H1 (cell line): ENCODE measurements at regions not wholly inside any gene's neighbourhood (a gene's known extent, or its start where the extent isn't known, plus 50 kb on each side); places are given as distances from the start of the nearest gene placed in this dataset.

Experiments
- CTCF ChIA-PET: fragments of 300-600 bp; sonication (Branson Sonifier 250); formaldehyde crosslinking; loops from one replicate; lab custom pipeline; 2021; ENCODE audit not compliant: partially characterized antibody; lab: Charles Lee
- POLR2A ChIA-PET: fragments of 300-600 bp; sonication (Branson Sonifier 250); formaldehyde crosslinking; loops from one replicate; lab custom pipeline; 2021; ENCODE audit warnings: inconsistent platforms; ENCODE audit not compliant: partially characterized antibody; lab: Charles Lee
- DNase-seq, 2 experiments: peaks; one replicate each; pipeline versions ENCODE4 v3.0.0 to v3.0.0-alpha.2; 2010 to 2022; ENCODE audit warnings: low spot score in 2 of 2, low read depth in 1 of 2, mixed read lengths in 1 of 2
- FAIRE-seq: peaks from 2 replicates; lab custom pipeline; 2011; peaks lifted over from hg19 to GRCh38; lab: Jason Lieb, UNC
- H2AFZ ChIP-seq: 2 replicates; pipeline ENCODE4 v1.8.1; 2012; ENCODE audit warnings: low read length, inconsistent platforms
- H2AK5ac ChIP-seq: 2 replicates; pipeline ENCODE4 v1.6.1; 2013; ENCODE audit warnings: low read depth, low read length
- H2BK120ac ChIP-seq: replicated peaks from 2 replicates; pipeline ENCODE3; 2013; ENCODE audit warnings: low read depth, low read length, inconsistent platforms
- H2BK12ac ChIP-seq: 2 replicates; pipeline ENCODE4 v1.6.1; 2013; ENCODE audit warnings: low read depth, low read length
- H2BK15ac ChIP-seq: 2 replicates; pipeline ENCODE4 v1.6.1; 2013; ENCODE audit warnings: low read length
- H2BK20ac ChIP-seq: 2 replicates; pipeline ENCODE4 v1.6.1; 2013; ENCODE audit warnings: low read length
- H2BK5ac ChIP-seq: 2 replicates; pipeline ENCODE4 v1.6.1; 2013; ENCODE audit warnings: low read depth, low read length
- H3K14ac ChIP-seq: 2 replicates; pipeline ENCODE4 v1.6.1; 2013; ENCODE audit warnings: inconsistent platforms; ENCODE audit not compliant: insufficient read length
- H3K18ac ChIP-seq: 2 replicates; pipeline ENCODE4 v1.6.1; 2013; ENCODE audit warnings: low read length; ENCODE audit errors: extremely low read depth
- H3K23ac ChIP-seq: 2 replicates; pipeline ENCODE4 v1.6.1; 2013; ENCODE audit warnings: inconsistent platforms; ENCODE audit not compliant: insufficient read length
- H3K23me2 ChIP-seq: 2 replicates; pipeline ENCODE4 v1.6.1; 2013; ENCODE audit warnings: low read depth, low read length
- H3K27ac ChIP-seq: 2 replicates; pipeline ENCODE4 v1.6.1; 2011; ENCODE audit warnings: low read depth, low read length, inconsistent platforms
- H3K27me3 ChIP-seq, 4 experiments: replicated peaks in 1 of 4; 1 replicate in 1 of 4; 2 replicates in 3 of 4; pipeline versions ENCODE4 v1.6.1 to v1.8.1; 2011 to 2013; ENCODE audit warnings: low read length in 3 of 4, mild to moderate bottlenecking in 3 of 4, inconsistent platforms in 2 of 4, mixed read lengths in 2 of 4, moderate library complexity in 1 of 4; ENCODE audit not compliant: control insufficient read depth in 3 of 4, insufficient read depth in 3 of 4; ENCODE audit errors: extremely low read depth in 1 of 4
- H3K36me3 ChIP-seq, 4 experiments: 2 replicates each; pipeline versions ENCODE4 v1.6.1 to v1.8.1; 2011 to 2013; ENCODE audit warnings: mild to moderate bottlenecking in 4 of 4, low read length in 3 of 4, moderate library complexity in 2 of 4, control low read depth in 1 of 4, inconsistent platforms in 1 of 4; ENCODE audit not compliant: insufficient read depth in 4 of 4, control insufficient read depth in 2 of 4
- H3K4ac ChIP-seq: replicated peaks from 2 replicates; pipeline ENCODE3; 2013; ENCODE audit warnings: low read length, low read depth, mixed read lengths, inconsistent platforms; ENCODE audit not compliant: insufficient read length
- H3K4me1 ChIP-seq, 4 experiments: replicated peaks in 1 of 4; 1 replicate in 1 of 4; 2 replicates in 3 of 4; pipeline versions ENCODE4 v1.6.1 to v1.8.1; 2011 to 2013; ENCODE audit warnings: low read length in 3 of 4, inconsistent platforms in 2 of 4, mixed read lengths in 1 of 4; ENCODE audit not compliant: insufficient read depth in 4 of 4, control insufficient read depth in 3 of 4
- H3K4me2 ChIP-seq, 2 experiments: 2 replicates each; pipeline versions ENCODE4 v1.6.1 to v1.8.1; 2011 to 2013; ENCODE audit warnings: low read depth in 2 of 2, low read length in 2 of 2, control low read depth in 1 of 2, inconsistent platforms in 1 of 2, mild to moderate bottlenecking in 1 of 2; ENCODE audit not compliant: insufficient read depth in 1 of 2
- H3K4me3 ChIP-seq, 4 experiments: fragments of 200-600, 300-600 bp in 1 of 4; sonication (generic), shearing (Covaris generic), sonication (Bioruptor Twin) in 1 of 4; 2 replicates each; pipeline versions ENCODE4 v1.5.1 to v1.8.1; 2011 to 2016; ENCODE audit warnings: low read length in 4 of 4, low read depth in 3 of 4, control low read depth in 2 of 4, inconsistent platforms in 2 of 4, mild to moderate bottlenecking in 2 of 4, mixed read lengths in 1 of 4, moderate library complexity in 1 of 4; ENCODE audit not compliant: insufficient read depth in 2 of 4; ENCODE audit errors: extremely low read depth in 1 of 4
- H3K56ac ChIP-seq: replicated peaks from 2 replicates; pipeline ENCODE3; 2013; ENCODE audit warnings: low read depth, mild to moderate bottlenecking, mixed read lengths, low read length, inconsistent platforms; ENCODE audit not compliant: insufficient read length
- H3K79me1 ChIP-seq: 2 replicates; pipeline ENCODE4 v1.6.1; 2013; ENCODE audit warnings: low read depth, low read length, control low read depth
- H3K79me2 ChIP-seq, 2 experiments: 2 replicates each; pipeline versions ENCODE4 v1.6.1 to v1.8.1; 2012 to 2013; ENCODE audit warnings: low read length in 2 of 2, mild to moderate bottlenecking in 2 of 2, inconsistent platforms in 1 of 2; ENCODE audit not compliant: insufficient read depth in 2 of 2, control insufficient read depth in 1 of 2
- H3K9ac ChIP-seq, 4 experiments: replicated peaks in 1 of 4; 1 replicate in 1 of 4; 2 replicates in 3 of 4; pipeline versions ENCODE4 v1.6.1 to v1.8.1; 2011 to 2013; ENCODE audit warnings: low read depth in 3 of 4, low read length in 3 of 4, control low read depth in 2 of 4, mild to moderate bottlenecking in 2 of 4, moderate library complexity in 2 of 4, inconsistent platforms in 1 of 4; ENCODE audit errors: extremely low read depth in 1 of 4
- H3K9me3 ChIP-seq, 2 experiments: 2 replicates each; pipeline versions ENCODE4 v1.6.1 to v1.8.1; 2012 to 2013; ENCODE audit warnings: mild to moderate bottlenecking in 2 of 2, moderate library complexity in 2 of 2, control low read depth in 1 of 2, inconsistent platforms in 1 of 2, low read depth in 1 of 2, low read length in 1 of 2, mixed read lengths in 1 of 2; ENCODE audit not compliant: insufficient read depth in 2 of 2
- H4K20me1 ChIP-seq, 2 experiments: replicated peaks in 1 of 2; 2 replicates each; pipeline versions ENCODE3 to v1.8.1; 2011 to 2013; ENCODE audit warnings: inconsistent platforms in 2 of 2, low read length in 2 of 2, mild to moderate bottlenecking in 1 of 2; ENCODE audit not compliant: insufficient read depth in 2 of 2, control insufficient read depth in 1 of 2
- H4K5ac ChIP-seq: 2 replicates; pipeline ENCODE4 v1.6.1; 2013; ENCODE audit warnings: low read length, low read depth, mixed read lengths, inconsistent platforms; ENCODE audit not compliant: insufficient read length
- H4K8ac ChIP-seq: 2 replicates; pipeline ENCODE4 v1.8.0; 2013; ENCODE audit warnings: mild to moderate bottlenecking, moderate library complexity, low read length, inconsistent platforms; ENCODE audit not compliant: insufficient read depth; ENCODE audit errors: extremely low read depth
- H4K91ac ChIP-seq: replicated peaks from 2 replicates; pipeline ENCODE3; 2013; ENCODE audit warnings: low read length, mixed read lengths, inconsistent platforms; ENCODE audit not compliant: insufficient read length
- EZH2 ChIP-seq: fragments of 200-600 bp; sonication (generic); IDR thresholded peaks from 2 replicates; pipeline ENCODE4 v1.7.1; 2012; ENCODE audit warnings: low read depth, mild to moderate bottlenecking, moderate library complexity, low read length, inconsistent platforms; ENCODE audit not compliant: severe bottlenecking
- RAD21 ChIP-seq, 2 experiments: IDR thresholded peaks in 1 of 2; conservative IDR thresholded peaks in 1 of 2; 2 replicates each; pipeline ENCODE4 v1.6.1; 2011; ENCODE audit warnings: low read depth in 2 of 2, low read length in 2 of 2, improper control_type of control experiment in 1 of 2, inconsistent platforms in 1 of 2, mild to moderate bottlenecking in 1 of 2, moderate library complexity in 1 of 2
- WGBS, 2 experiments: shearing (Covaris generic) in 1 of 2; methylation state at CpG; one replicate each; pipeline versions ENCODE4 v1.1.6 to v1.1.7; 2013 to 2015; ENCODE audit warnings: low lambda C conversion rate in 2 of 2, mixed read lengths in 2 of 2, inconsistent platforms in 1 of 2, low coverage in 1 of 2, missing lambda C conversion rate in 1 of 2; ENCODE audit not compliant: insufficient replicate concordance in 2 of 2, insufficient coverage in 1 of 2, insufficient read length in 1 of 2; ENCODE audit errors: extremely low coverage in 1 of 2, missing lambda C conversion rate in 1 of 2; 5-methylcytosine and 5-hydroxymethylcytosine counted together
- TF ChIP-seq, protein P1 (sequence below), 3 experiments: IDR thresholded peaks; 1 replicate in 2 of 3; 2 replicates in 1 of 3; pipeline versions ENCODE4 v1.5.1 to v1.6.1; 2011; ENCODE audit warnings: low read length in 3 of 3, mild to moderate bottlenecking in 3 of 3, inconsistent platforms in 2 of 3, low read depth in 1 of 3, moderate library complexity in 1 of 3; ENCODE audit not compliant: insufficient read depth in 1 of 3; ENCODE audit errors: control extremely low read depth in 1 of 3

DNA sequence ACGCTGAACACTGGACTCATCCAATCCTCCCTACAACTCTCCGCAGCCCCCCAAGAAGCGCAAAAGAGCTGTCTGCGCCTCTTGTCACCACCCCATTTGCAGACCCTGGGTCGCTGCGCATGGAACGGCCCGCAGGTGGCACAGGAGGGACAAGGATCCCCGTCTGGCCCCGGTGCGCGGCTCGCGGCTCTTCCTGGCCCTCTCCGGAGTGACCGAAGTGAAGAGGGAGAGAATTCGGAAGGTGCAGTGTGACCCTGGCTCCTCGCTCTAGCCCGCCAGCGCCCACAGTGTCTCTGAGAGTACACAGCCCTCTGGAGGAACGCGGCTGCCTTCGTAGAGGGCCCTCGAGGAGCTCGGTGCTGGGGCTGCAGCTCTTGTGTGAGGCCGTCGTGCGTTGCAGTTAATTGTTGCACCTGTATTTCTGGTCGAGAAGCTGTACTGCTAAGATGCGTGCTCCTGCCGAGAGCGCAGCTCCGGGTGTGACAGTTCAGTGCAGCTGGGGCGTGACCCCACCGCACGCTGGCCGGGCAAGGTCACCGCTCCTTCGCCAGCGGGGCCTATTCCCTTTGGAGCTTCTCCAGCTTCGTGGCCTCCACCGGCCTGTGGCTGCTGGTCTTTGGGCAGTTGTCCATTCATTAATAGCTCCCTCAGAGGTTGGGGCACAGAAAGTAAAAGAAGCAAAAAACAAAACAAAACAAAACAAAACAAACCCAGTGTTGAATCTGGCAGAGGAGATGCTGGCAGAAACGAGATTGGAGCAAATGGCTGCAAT lies 119.0 kb downstream of the SEC23IP start:
- H3K4me3 ChIP-seq, result no peak overlapping the region
- no peak overlapping the region for H3K56ac ChIP-seq
- no peak overlapping the region for H2AK5ac ChIP-seq
- H3K18ac ChIP-seq, result no peak overlapping the region
- H3K4me2 ChIP-seq, result peak overlapping the region in 1 of 2 experiments; percentile 29; a peak in 1 of 4 replicates
- no peaks in the 10 kb centered on the region for H3K4me1 ChIP-seq
- H3K27me3 ChIP-seq, result no peaks in the 10 kb centered on the region
- H4K5ac ChIP-seq, result no peak overlapping the region
- H3K14ac ChIP-seq, result no peak overlapping the region
- no peaks in the 10 kb centered on the region for H4K20me1 ChIP-seq
- peak overlapping the region; percentile 60 for H4K8ac ChIP-seq
- no peak overlapping the region for H2BK5ac ChIP-seq
- no peak overlapping the region for H2BK20ac ChIP-seq
- no peak overlapping the region for H2BK120ac ChIP-seq
- no peak overlapping the region for H2BK15ac ChIP-seq
- POLR2A ChIA-PET, result interaction anchor here (1.5 kb wide), 1 partner anchor 173 kb away, joined by 3 read pairs; no protein-coding TSS in a partner anchor
- no peaks in the 10 kb centered on the region for H3K79me1 ChIP-seq
- no peak overlapping the region for H3K27ac ChIP-seq
- H4K91ac ChIP-seq, result peak overlapping the region; percentile 37
- CTCF ChIA-PET, result interaction anchor here (0.7 to 2.5 kb wide), 16 partner anchors 10 to 326 kb away, joined by 3 to 30 read pairs (median 4); no protein-coding TSS in a partner anchor
- TF ChIP-seq RAD21 (IDR thresholded peaks at IDR 0.05 in 1 of 2, conservative IDR thresholded peaks at IDR 0.05 in 1 of 2; ENCODE audit: low read depth in 2 of 2, low read length in 2 of 2) (peak; percentile 60 to 78), EZH2 (no peak)
- TF ChIP-seq, protein P1, sequence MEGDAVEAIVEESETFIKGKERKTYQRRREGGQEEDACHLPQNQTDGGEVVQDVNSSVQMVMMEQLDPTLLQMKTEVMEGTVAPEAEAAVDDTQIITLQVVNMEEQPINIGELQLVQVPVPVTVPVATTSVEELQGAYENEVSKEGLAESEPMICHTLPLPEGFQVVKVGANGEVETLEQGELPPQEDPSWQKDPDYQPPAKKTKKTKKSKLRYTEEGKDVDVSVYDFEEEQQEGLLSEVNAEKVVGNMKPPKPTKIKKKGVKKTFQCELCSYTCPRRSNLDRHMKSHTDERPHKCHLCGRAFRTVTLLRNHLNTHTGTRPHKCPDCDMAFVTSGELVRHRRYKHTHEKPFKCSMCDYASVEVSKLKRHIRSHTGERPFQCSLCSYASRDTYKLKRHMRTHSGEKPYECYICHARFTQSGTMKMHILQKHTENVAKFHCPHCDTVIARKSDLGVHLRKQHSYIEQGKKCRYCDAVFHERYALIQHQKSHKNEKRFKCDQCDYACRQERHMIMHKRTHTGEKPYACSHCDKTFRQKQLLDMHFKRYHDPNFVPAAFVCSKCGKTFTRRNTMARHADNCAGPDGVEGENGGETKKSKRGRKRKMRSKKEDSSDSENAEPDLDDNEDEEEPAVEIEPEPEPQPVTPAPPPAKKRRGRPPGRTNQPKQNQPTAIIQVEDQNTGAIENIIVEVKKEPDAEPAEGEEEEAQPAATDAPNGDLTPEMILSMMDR (IDR thresholded peaks at IDR 0.05; ENCODE audit: control extremely low read depth in 1 of 3, insufficient read depth in 1 of 3, low read depth in 1 of 3, low read length in 3 of 3), result peak; percentile 30 to 49 (median 47)
- TF ChIP-seq, all 59 proteins: peak for 2
- DNase-seq (peak; percentile 23 to 81), FAIRE-seq (no peak)
- Histone ChIP-seq H3K9ac (no peak overlapping the region), H2AFZ (peak overlapping the region; percentile 64), H2BK12ac (no peak overlapping the region), H3K4ac (no peak overlapping the region), H3K36me3 (no peaks in the 10 kb centered on the region), H3K23ac (no peak overlapping the region), H3K23me2 (no peaks in the 10 kb centered on the region), H3K9me3 (no peaks in the 10 kb centered on the region), H3K79me2 (no peaks in the 10 kb centered on the region)
- WGBS, 2 experiments, result 87% methylated on average over 40 of the region's 43 CpGs; no CpG with 5 or more reads in 1 of the 2 experiments
